Body of pancreas (tissue), 4 donors: ENCODE measurements at regions not wholly inside any gene's neighbourhood (a gene's known extent, or its start where the extent isn't known, plus 50 kb on each side); places are given as distances from the start of the nearest gene placed in this dataset.
"Not testable (repeated sequence)": the region's sequence is repeated elsewhere in the genome, so short reads cannot be mapped to it uniquely, and the experiment has no call there.

Experiments
- ATAC-seq: fragments of 150-250 bp; one replicate; pipeline ENCODE4 v1.9.1; 2016
- DNase-seq, 4 donors: peaks; one replicate each; pipeline ENCODE4 v3.0.0-alpha.2; 2019
- H3K27ac ChIP-seq, 4 donors: fragments of 200-600 bp; sonication (generic); 1 replicate in 3 of 4; 2 replicates in 1 of 4; pipeline versions ENCODE4 v1.5.1 to v1.6.1; 2016 to 2019; ENCODE audit warnings: mild to moderate bottlenecking in 1 of 4, mixed read lengths in 1 of 4, moderate library complexity in 1 of 4
- H3K27me3 ChIP-seq, 2 donors: fragments of 200-600 bp; sonication (generic); one replicate each; pipeline ENCODE4 v1.6.0; 2016; ENCODE audit warnings: mild to moderate bottlenecking in 1 of 2
- H3K36me3 ChIP-seq, 2 donors: fragments of 200-600 bp; sonication (generic); replicated peaks in 1 of 2; 2 replicates each; pipeline ENCODE4 v1.5.1; 2016; ENCODE audit warnings: low read depth in 2 of 2; ENCODE audit not compliant: insufficient read depth in 1 of 2
- H3K4me1 ChIP-seq: fragments of 200-600 bp; sonication (generic); one replicate; pipeline ENCODE4 v1.6.0; 2016
- H3K4me3 ChIP-seq, 2 donors: fragments of 200-600 bp; sonication (generic); 1 replicate in 1 of 2; 2 replicates in 1 of 2; pipeline ENCODE4 v1.5.1; 2016 to 2019
- H3K9me3 ChIP-seq, 3 donors: fragments of 200-600 bp; sonication (generic); 1 replicate in 2 of 3; 2 replicates in 1 of 3; pipeline ENCODE4 v1.5.1; 2016
- CTCF ChIP-seq, 7 experiments: fragments of 450-650 bp in 4 of 7; fragments of 200-600 bp in 3 of 7; sonication (generic) in 3 of 7; IDR thresholded peaks; one replicate each; pipeline ENCODE4 v1.5.1; 2016 to 2019; ENCODE audit warnings: antibody characterized with exemption in 7 of 7
- POLR2A ChIP-seq, 3 donors: fragments of 450-650 bp; IDR thresholded peaks; one replicate each; pipeline ENCODE4 v1.6.1; 2016; ENCODE audit warnings: antibody characterized with exemption in 3 of 3, mild to moderate bottlenecking in 2 of 3
- WGBS, 2 donors: methylation state at CpG; one replicate each; pipeline ENCODE4 v1.1.5; 2017; 5-methylcytosine and 5-hydroxymethylcytosine counted together
- intact Hi-C: fragments of 100-400 bp; cut with DNase I; formaldehyde crosslinking; loops from one replicate; pipeline ENCODE4 v1.15.1; 2023

DNA sequence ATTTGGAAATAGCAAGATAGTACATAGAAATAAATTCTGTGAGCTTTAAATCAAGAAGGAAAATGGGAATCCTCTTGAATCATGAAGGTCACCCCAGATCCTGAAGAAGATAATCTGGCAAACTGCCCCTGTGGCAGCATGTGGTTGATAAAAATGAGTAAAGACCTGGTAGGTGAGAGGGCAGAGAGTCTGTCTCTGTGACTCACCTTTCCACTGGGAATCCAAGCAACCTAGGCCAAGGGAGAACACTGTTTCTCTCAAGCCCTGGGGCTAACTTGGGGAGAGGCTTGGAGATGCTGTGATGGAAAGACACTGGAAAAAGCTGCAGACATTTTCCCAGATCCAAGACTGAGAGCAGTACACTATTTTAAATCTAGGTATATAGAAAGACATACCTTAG lies 185.8 kb upstream of the CNTNAP5 start:
- Histone ChIP-seq H3K27me3 (no peaks in the 10 kb centered on the region), H3K9me3 (peaks cover 0 to 6% (median 0%) of the 10 kb centered on the region in 3 donors), H3K4me3 (no peak overlapping the region), H3K27ac (no peak overlapping the region), H3K4me1 (no peaks in the 10 kb centered on the region), H3K36me3 (no peaks in the 10 kb centered on the region)
- no peak for ATAC-seq
- intact Hi-C loops = no loop called here
- no peak for TF ChIP-seq POLR2A (IDR thresholded peaks at IDR 0.05)
- TF ChIP-seq CTCF (IDR thresholded peaks at IDR 0.05) = no peak
- DNase-seq = no peak

DNA sequence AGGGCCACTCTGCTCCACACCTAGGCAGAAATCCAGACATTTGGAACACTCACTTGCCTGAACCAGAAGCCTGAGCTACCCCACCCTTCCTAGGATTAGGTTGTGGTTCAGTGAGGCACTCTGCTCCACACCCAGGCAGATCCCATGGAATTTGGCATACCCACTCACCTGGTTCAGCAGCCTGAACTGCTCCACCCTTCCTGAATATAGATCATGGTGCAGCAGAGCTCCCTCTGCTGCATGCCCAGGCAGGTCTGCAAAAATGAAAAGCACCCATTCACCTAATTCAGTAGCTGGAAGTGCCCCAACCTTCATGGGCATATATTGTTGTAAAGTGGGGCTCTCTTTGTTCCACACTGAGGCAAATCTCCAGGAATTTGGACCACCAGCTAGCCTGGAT lies 185.1 kb upstream of the CNTNAP5 start:
- DNase-seq (no peak), ATAC-seq (no peak)
- Histone ChIP-seq H3K27ac (no peak overlapping the region), H3K4me3 (no peak overlapping the region), H3K36me3 (no peaks in the 10 kb centered on the region), H3K27me3 (no peaks in the 10 kb centered on the region), H3K4me1 (no peaks in the 10 kb centered on the region), H3K9me3 (peaks cover 0 to 6% (median 0%) of the 10 kb centered on the region in 3 donors)
- TF ChIP-seq POLR2A (IDR thresholded peaks at IDR 0.05) (no peak), CTCF (IDR thresholded peaks at IDR 0.05) (no peak)
- intact Hi-C loops = no loop called here

GRCh38 chr2:123840574-123840973 lies 184.5 kb upstream of the CNTNAP5 start:
- WGBS, 2 donors = 64 to 74% methylated on average over 3 of the region's 3 CpGs
- TF ChIP-seq CTCF (IDR thresholded peaks at IDR 0.05) (no peak), POLR2A (IDR thresholded peaks at IDR 0.05) (no peak)
- no peak for DNase-seq
- no peaks in the 10 kb centered on the region for H3K36me3 ChIP-seq
- ATAC-seq = no peak
- no peaks in the 10 kb centered on the region for H3K27me3 ChIP-seq
- peaks cover 0 to 6% (median 0%) of the 10 kb centered on the region in 3 donors for H3K9me3 ChIP-seq
- no peaks in the 10 kb centered on the region for H3K4me1 ChIP-seq
- intact Hi-C loops = no loop called here
- H3K4me3 ChIP-seq = no peak overlapping the region
- H3K27ac ChIP-seq = no peak overlapping the region

DNA sequence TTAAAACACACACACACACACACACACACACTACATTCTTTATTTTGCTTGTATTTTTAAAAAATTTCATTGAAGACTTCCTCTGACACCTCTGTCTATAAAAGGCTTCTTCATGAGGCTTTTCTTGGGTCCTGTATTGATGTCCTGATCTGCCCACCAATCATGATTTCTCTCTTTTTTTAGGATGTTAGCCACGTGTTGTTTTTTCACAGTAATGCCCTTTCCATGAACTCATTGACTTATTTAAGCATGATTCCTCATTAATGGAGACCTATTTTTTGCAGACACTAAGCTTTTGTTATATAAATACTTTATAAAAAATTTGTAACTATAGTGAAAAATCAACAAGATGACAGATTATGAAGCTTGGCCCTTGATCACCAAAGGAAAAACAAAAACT lies 173.8 kb upstream of the CNTNAP5 start:
- Histone ChIP-seq H3K4me3 (no peak overlapping the region), H3K27me3 (no peaks in the 10 kb centered on the region), H3K36me3 (no peaks in the 10 kb centered on the region), H3K9me3 (no peaks in the 10 kb centered on the region), H3K27ac (no peak overlapping the region), H3K4me1 (no peaks in the 10 kb centered on the region)
- WGBS, 2 donors = 18 to 23% methylated on average over 1 of the region's 1 CpG
- no peak for TF ChIP-seq CTCF (IDR thresholded peaks at IDR 0.05)
- TF ChIP-seq POLR2A (IDR thresholded peaks at IDR 0.05) = no peak
- ATAC-seq = no peak
- intact Hi-C loops = no loop called here
- DNase-seq = no peak

DNA sequence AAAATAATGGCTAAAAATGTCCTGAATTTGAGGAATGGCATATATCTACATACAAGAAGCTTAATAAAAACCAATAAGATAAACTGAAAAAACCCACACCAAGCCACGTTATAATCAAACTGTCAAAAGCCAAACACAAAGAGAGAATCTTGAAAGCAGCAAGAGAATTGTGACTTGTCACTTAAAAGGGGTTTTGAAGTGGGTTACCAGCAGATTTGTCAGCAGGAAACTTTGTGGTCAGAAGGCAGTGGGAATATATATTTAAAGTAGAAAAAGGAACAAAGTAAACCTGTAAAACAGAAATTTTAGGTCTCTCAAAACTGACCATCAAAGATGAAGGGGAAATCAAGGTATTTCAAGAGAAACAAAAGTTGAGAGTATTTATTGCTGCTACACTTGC lies 171.9 kb upstream of the CNTNAP5 start:
- H3K4me3 ChIP-seq = no peak overlapping the region
- TF ChIP-seq CTCF (IDR thresholded peaks at IDR 0.05) (no peak), POLR2A (IDR thresholded peaks at IDR 0.05) (no peak)

GRCh38 chr2:123859031-123859430 lies 166.1 kb upstream of the CNTNAP5 start:
- H3K27me3 ChIP-seq, ATAC-seq, H3K4me1 ChIP-seq, DNase-seq, intact Hi-C loops, H3K4me3 ChIP-seq, H3K27ac ChIP-seq, H3K9me3 ChIP-seq, H3K36me3 ChIP-seq: not testable (repeated sequence)

More for the DNA sequence above, 171.9 kb upstream of the CNTNAP5 start:
- no peaks in the 10 kb centered on the region for H3K4me1 ChIP-seq
- H3K9me3 ChIP-seq = no peaks in the 10 kb centered on the region
- H3K27me3 ChIP-seq = no peaks in the 10 kb centered on the region
- 9 to 21% methylated on average over 1 of the region's 1 CpG for WGBS, 2 donors
- intact Hi-C loops = no loop called here
- DNase-seq (no peak), ATAC-seq (no peak)
- H3K27ac ChIP-seq = no peak overlapping the region
- H3K36me3 ChIP-seq = no peaks in the 10 kb centered on the region
